CD8-positive, alpha-beta memory T cell (primary cell): ENCODE measurements at regions not wholly inside any gene's neighbourhood (a gene's known extent, or its start where the extent isn't known, plus 50 kb on each side); places are given as distances from the start of the nearest gene placed in this dataset.

Experiments
- CTCF ChIA-PET: fragments of 350-600 bp; sonication (Branson Sonifier 250); formaldehyde crosslinking; loops from one replicate; lab custom pipeline; 2021; ENCODE audit warnings: antibody characterized with exemption; lab: Charles Lee
- POLR2A ChIA-PET: fragments of 350-600 bp; sonication (Branson Sonifier 250); formaldehyde crosslinking; loops from one replicate; lab custom pipeline; 2021; ENCODE audit warnings: antibody characterized with exemption; lab: Charles Lee
- DNase-seq, 5 donors: peaks; one replicate each; pipeline versions ENCODE4 v3.0.0 to v3.0.0-alpha.2; 2020 to 2022; ENCODE audit warnings: mixed read lengths in 1 of 5
- H3K27ac ChIP-seq: one replicate; pipeline ENCODE4 v1.7.0; 2013; ENCODE audit warnings: low read depth, mild to moderate bottlenecking, low read length, moderate library complexity
- H3K27me3 ChIP-seq: 2 replicates; pipeline ENCODE4 v1.7.0; 2013; ENCODE audit warnings: low read length, mild to moderate bottlenecking; ENCODE audit not compliant: insufficient read depth, poor library complexity, severe bottlenecking
- H3K36me3 ChIP-seq: 2 replicates; pipeline ENCODE4 v1.7.0; 2013; ENCODE audit warnings: mild to moderate bottlenecking, low read length, moderate library complexity; ENCODE audit not compliant: insufficient read depth
- H3K4me1 ChIP-seq: 2 replicates; pipeline ENCODE4 v1.7.0; 2013; ENCODE audit warnings: mild to moderate bottlenecking, low read length, moderate library complexity; ENCODE audit not compliant: insufficient read depth
- H3K4me3 ChIP-seq: 2 replicates; pipeline ENCODE4 v1.7.0; 2013; ENCODE audit warnings: mild to moderate bottlenecking, low read length
- H3K9me3 ChIP-seq: 2 replicates; pipeline ENCODE4 v1.7.0; 2013; ENCODE audit warnings: mild to moderate bottlenecking, low read length
- H3K27ac Mint-ChIP-seq, 8 donors: one replicate each; pipeline ENCODE4 v1.8.0; 2020 to 2021; ENCODE audit warnings: mixed read lengths in 8 of 8, mild to moderate bottlenecking in 6 of 8, inconsistent platforms in 3 of 8, moderate library complexity in 3 of 8
- H3K27me3 Mint-ChIP-seq, 2 donors: one replicate each; pipeline ENCODE4 v1.8.0; 2020 to 2021; ENCODE audit warnings: mixed read lengths in 2 of 2, mild to moderate bottlenecking in 1 of 2, moderate library complexity in 1 of 2
- H3K36me3 Mint-ChIP-seq, 3 donors: one replicate each; pipeline ENCODE4 v1.8.0; 2020 to 2021; ENCODE audit warnings: mixed read lengths in 3 of 3, inconsistent platforms in 1 of 3, mild to moderate bottlenecking in 1 of 3
- H3K4me1 Mint-ChIP-seq, 3 donors: one replicate each; pipeline ENCODE4 v1.8.0; 2020 to 2021; ENCODE audit warnings: mixed read lengths in 3 of 3, inconsistent platforms in 1 of 3, mild to moderate bottlenecking in 1 of 3
- H3K4me3 Mint-ChIP-seq, 7 donors: one replicate each; pipeline ENCODE4 v1.8.0; 2020 to 2021; ENCODE audit warnings: mixed read lengths in 7 of 7, mild to moderate bottlenecking in 6 of 7, moderate library complexity in 4 of 7, inconsistent platforms in 2 of 7
- H3K9me3 Mint-ChIP-seq, 5 donors: one replicate each; pipeline ENCODE4 v1.8.0; 2020 to 2022; ENCODE audit warnings: mixed read lengths in 5 of 5, mild to moderate bottlenecking in 3 of 5, moderate library complexity in 2 of 5, inconsistent platforms in 1 of 5

DNA sequence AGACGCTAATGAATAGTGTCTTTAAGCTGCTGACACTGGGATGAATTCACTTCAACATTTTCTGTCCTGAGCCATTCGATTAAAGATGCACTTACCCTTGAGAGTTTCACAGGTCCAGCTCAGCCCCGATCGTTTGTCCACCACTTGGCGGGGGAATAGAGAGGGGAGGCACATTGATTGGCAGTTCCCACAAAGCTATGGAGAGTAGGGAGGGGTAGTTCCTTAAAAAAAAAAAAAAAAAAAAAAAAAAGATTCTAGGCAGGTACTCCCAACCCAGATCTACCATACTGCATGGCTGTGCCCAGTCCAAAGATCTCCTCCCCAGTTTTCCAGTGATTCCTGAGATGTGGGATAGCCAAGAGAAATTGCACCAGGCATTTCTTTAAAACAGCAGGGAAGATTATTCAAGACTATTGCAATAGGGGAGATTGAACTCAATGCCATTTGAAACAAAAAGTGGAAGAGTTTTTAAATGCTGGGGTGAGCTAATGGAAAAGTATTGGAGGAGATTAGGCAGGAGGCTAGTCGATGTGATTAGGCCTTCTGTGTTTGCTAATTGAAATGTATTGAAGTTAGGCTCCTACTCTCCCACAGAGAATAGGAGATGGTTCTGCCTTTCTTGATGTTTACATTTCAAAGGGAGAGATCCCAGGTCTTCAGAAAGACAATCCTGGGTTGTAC, 2217.4 kb upstream of the WWC1 start:
- H3K27me3 Mint-ChIP-seq = peaks cover 0 to 2% of the 10 kb centered on the region in 2 donors
- H3K27me3 ChIP-seq = no peaks in the 10 kb centered on the region
- CTCF ChIA-PET = no interaction called here
- no peak overlapping the region for H3K4me3 Mint-ChIP-seq
- H3K4me1 Mint-ChIP-seq = no peaks in the 10 kb centered on the region
- H3K4me1 ChIP-seq = no peaks in the 10 kb centered on the region
- no peak overlapping the region for H3K4me3 ChIP-seq
- DNase-seq = no peak
- H3K9me3 ChIP-seq = no peaks in the 10 kb centered on the region
- no peak overlapping the region for H3K27ac Mint-ChIP-seq
- H3K9me3 Mint-ChIP-seq = peaks cover 4 to 22% (median 11%) of the 10 kb centered on the region in 5 donors
- H3K36me3 ChIP-seq = no peaks in the 10 kb centered on the region
- no peaks in the 10 kb centered on the region for H3K36me3 Mint-ChIP-seq
- POLR2A ChIA-PET = no interaction called here
- H3K27ac ChIP-seq = no peak overlapping the region

GRCh38 chr5:166074582-166075481, 2216.6 kb upstream of the WWC1 start:
- Mint-ChIP-seq H3K4me1 (no peaks in the 10 kb centered on the region), H3K9me3 (peaks cover 4 to 22% (median 9%) of the 10 kb centered on the region in 5 donors), H3K27ac (no peak overlapping the region), H3K4me3 (no peak overlapping the region), H3K36me3 (no peaks in the 10 kb centered on the region), H3K27me3 (peaks cover 0 to 2% of the 10 kb centered on the region in 2 donors)
- Histone ChIP-seq H3K27ac (no peak overlapping the region), H3K9me3 (no peaks in the 10 kb centered on the region), H3K36me3 (no peaks in the 10 kb centered on the region), H3K4me1 (no peaks in the 10 kb centered on the region), H3K4me3 (no peak overlapping the region), H3K27me3 (no peaks in the 10 kb centered on the region)
- DNase-seq = no peak
- CTCF ChIA-PET = no interaction called here
- POLR2A ChIA-PET = no interaction called here

GRCh38 chr5:166083183-166083959, 2208.1 kb upstream of the WWC1 start:
- Mint-ChIP-seq H3K36me3 (no peaks in the 10 kb centered on the region), H3K27me3 (no peaks in the 10 kb centered on the region), H3K4me1 (no peaks in the 10 kb centered on the region), H3K27ac (no peak overlapping the region), H3K4me3 (no peak overlapping the region), H3K9me3 (peaks cover 4 to 26% (median 8%) of the 10 kb centered on the region in 5 donors)
- ChIA-PET POLR2A (no interaction called here), CTCF (no interaction called here)
- Histone ChIP-seq H3K36me3 (no peaks in the 10 kb centered on the region), H3K4me3 (no peak overlapping the region), H3K27me3 (no peaks in the 10 kb centered on the region), H3K4me1 (no peaks in the 10 kb centered on the region), H3K27ac (no peak overlapping the region), H3K9me3 (no peaks in the 10 kb centered on the region)
- DNase-seq = no peak

- Histone ChIP-seq H3K27ac (no peak overlapping the region), H3K4me3 (no peak overlapping the region), H3K27me3 (no peaks in the 10 kb centered on the region), H3K36me3 (no peaks in the 10 kb centered on the region), H3K9me3 (no peaks in the 10 kb centered on the region), H3K4me1 (no peaks in the 10 kb centered on the region)
- Mint-ChIP-seq H3K4me1 (no peaks in the 10 kb centered on the region), H3K9me3 (peaks cover 1 to 30% (median 8%) of the 10 kb centered on the region in 5 donors), H3K27ac (no peak overlapping the region), H3K4me3 (no peak overlapping the region), H3K27me3 (no peaks in the 10 kb centered on the region), H3K36me3 (no peaks in the 10 kb centered on the region)
- DNase-seq = no peak
- POLR2A ChIA-PET = no interaction called here
- CTCF ChIA-PET = interaction anchor here (0.6 kb wide), 1 partner anchor 16 kb away, joined by 6 read pairs; no protein-coding TSS in a partner anchor
These were observed 2204.9 kb upstream of the WWC1 start for GRCh38 chr5:166086568-166086967.

- Histone ChIP-seq H3K9me3 (no peaks in the 10 kb centered on the region), H3K27ac (no peak overlapping the region), H3K4me3 (no peak overlapping the region), H3K27me3 (no peaks in the 10 kb centered on the region), H3K4me1 (no peaks in the 10 kb centered on the region), H3K36me3 (no peaks in the 10 kb centered on the region)
- H3K4me1 Mint-ChIP-seq = no peaks in the 10 kb centered on the region
- DNase-seq = no peak
- H3K36me3 Mint-ChIP-seq = no peaks in the 10 kb centered on the region
- no peak overlapping the region for H3K4me3 Mint-ChIP-seq
- POLR2A ChIA-PET = no interaction called here
- H3K27ac Mint-ChIP-seq = no peak overlapping the region
- CTCF ChIA-PET = no interaction called here
- peaks cover 3 to 33% (median 8%) of the 10 kb centered on the region in 5 donors for H3K9me3 Mint-ChIP-seq
- H3K27me3 Mint-ChIP-seq = no peaks in the 10 kb centered on the region
These were observed 2202.9 kb upstream of the WWC1 start for GRCh38 chr5:166088389-166089039.

GRCh38 chr5:166091931-166092330, 2199.5 kb upstream of the WWC1 start:
- Mint-ChIP-seq H3K4me3 (no peak overlapping the region), H3K9me3 (peaks cover 3 to 29% (median 5%) of the 10 kb centered on the region in 5 donors), H3K4me1 (no peaks in the 10 kb centered on the region), H3K27me3 (no peaks in the 10 kb centered on the region), H3K36me3 (no peaks in the 10 kb centered on the region), H3K27ac (no peak overlapping the region)
- Histone ChIP-seq H3K36me3 (no peaks in the 10 kb centered on the region), H3K4me1 (no peaks in the 10 kb centered on the region), H3K27ac (no peak overlapping the region), H3K27me3 (no peaks in the 10 kb centered on the region), H3K4me3 (no peak overlapping the region), H3K9me3 (no peaks in the 10 kb centered on the region)
- POLR2A ChIA-PET = no interaction called here
- CTCF ChIA-PET = no interaction called here
- DNase-seq = no peak

DNA sequence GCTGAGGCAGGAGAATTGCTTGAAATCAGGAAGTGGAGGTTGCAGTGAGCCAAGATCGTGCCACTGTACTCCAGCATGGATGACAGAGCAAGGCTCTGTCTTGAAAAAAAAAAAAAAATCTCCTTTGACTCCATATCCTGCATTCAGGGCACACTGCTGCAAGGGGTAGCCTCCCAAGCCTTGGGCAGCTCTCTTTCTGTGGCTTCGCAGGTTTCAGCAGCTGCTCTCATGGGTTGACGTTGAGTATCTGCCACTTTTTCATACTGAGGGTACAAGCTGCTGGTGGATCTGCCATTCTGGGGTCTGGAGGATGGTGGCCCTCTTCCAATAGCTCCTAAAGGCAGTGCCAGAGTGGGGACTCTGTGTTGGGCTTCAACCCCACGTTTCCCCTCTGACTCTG, 2198.1 kb upstream of the WWC1 start:
- Histone ChIP-seq H3K27ac (no peak overlapping the region), H3K27me3 (no peaks in the 10 kb centered on the region), H3K9me3 (no peaks in the 10 kb centered on the region), H3K4me1 (no peaks in the 10 kb centered on the region), H3K4me3 (no peak overlapping the region), H3K36me3 (no peaks in the 10 kb centered on the region)
- Mint-ChIP-seq H3K27ac (no peak overlapping the region), H3K27me3 (no peaks in the 10 kb centered on the region), H3K4me1 (no peaks in the 10 kb centered on the region), H3K36me3 (no peaks in the 10 kb centered on the region), H3K9me3 (peaks cover 2 to 18% (median 4%) of the 10 kb centered on the region in 5 donors), H3K4me3 (no peak overlapping the region)
- ChIA-PET CTCF (no interaction called here), POLR2A (no interaction called here)
- DNase-seq = no peak
